IMR-90 (cell line): ENCODE measurements at regions not wholly inside any gene's neighbourhood (a gene's known extent, or its start where the extent isn't known, plus 50 kb on each side); places are given as distances from the start of the nearest gene placed in this dataset.

ENCODE experiments used
- ATAC-seq: fragments of 200-7000 bp; cut with Tn5 transposase; 2 replicates; pipeline ENCODE4 v1.9.1; 2020; ENCODE audit warnings: low read depth, mild to moderate bottlenecking, moderate library complexity
- BruUV-seq: library from RNA; stranded (reverse); fragments of 400-500 nt; replicated peaks from 2 replicates; lab custom pipeline; 2021; lab: Mats Ljungman, UMichigan
- CTCF ChIA-PET: fragments of 300-600 bp; formaldehyde crosslinking; extraction: SDS; loops from one replicate; lab custom pipeline; 2021; ENCODE audit warnings: antibody characterized with exemption; lab: Yijun Ruan, JAX
- POLR2A ChIA-PET: fragments of 300-600 bp; sonication (Branson Sonifier 250); formaldehyde crosslinking; loops from one replicate; lab custom pipeline; 2022; ENCODE audit warnings: antibody characterized with exemption; ENCODE audit not compliant: unreplicated experiment; lab: Charles Lee
- DNase-seq: peaks from one replicate; pipeline ENCODE4 v3.0.0; 2013
- H2AFZ ChIP-seq: replicated peaks from 2 replicates; pipeline ENCODE3; 2013; ENCODE audit warnings: low read length, mild to moderate bottlenecking; ENCODE audit not compliant: poor library complexity
- H2AK5ac ChIP-seq: 2 replicates; pipeline ENCODE4 v1.6.1; 2013; ENCODE audit warnings: low read depth, low read length, inconsistent platforms
- H2AK9ac ChIP-seq: replicated peaks from 2 replicates; pipeline ENCODE3; 2013; ENCODE audit warnings: mild to moderate bottlenecking, low read depth, low read length, moderate library complexity; ENCODE audit not compliant: poor library complexity
- H2BK120ac ChIP-seq: 2 replicates; pipeline ENCODE4 v1.6.1; 2013; ENCODE audit warnings: low read depth, low read length, inconsistent platforms
- H2BK15ac ChIP-seq: 3 replicates; pipeline ENCODE4 v1.6.1; 2013; ENCODE audit warnings: low read depth, low read length, inconsistent platforms
- H2BK20ac ChIP-seq: 2 replicates; pipeline ENCODE4 v1.6.1; 2013; ENCODE audit warnings: low read depth, mild to moderate bottlenecking, inconsistent platforms, low read length, moderate library complexity
- H2BK5ac ChIP-seq: 2 replicates; pipeline ENCODE4 v1.6.1; 2013; ENCODE audit warnings: mild to moderate bottlenecking, low read depth, low read length, inconsistent platforms; ENCODE audit not compliant: poor library complexity, severe bottlenecking
- H3K14ac ChIP-seq: replicated peaks from 2 replicates; pipeline ENCODE4 v1.6.1; 2013; ENCODE audit warnings: low read depth, low read length, inconsistent platforms
- H3K18ac ChIP-seq: 2 replicates; pipeline ENCODE4 v1.6.1; 2013; ENCODE audit warnings: low read depth, low read length, control low read depth
- H3K23ac ChIP-seq: 2 replicates; pipeline ENCODE4 v1.6.1; 2013; ENCODE audit warnings: low read depth, low read length, inconsistent platforms
- H3K27ac ChIP-seq: 2 replicates; pipeline ENCODE4 v1.5.1; 2013; ENCODE audit warnings: mild to moderate bottlenecking, control low read depth, low read length; ENCODE audit not compliant: insufficient read depth
- H3K27me3 ChIP-seq: 2 replicates; pipeline ENCODE4 v1.6.1; 2013; ENCODE audit warnings: low read length; ENCODE audit not compliant: control insufficient read depth, insufficient read depth
- H3K36me3 ChIP-seq: 2 replicates; pipeline ENCODE4 v1.6.1; 2013; ENCODE audit warnings: low read length, mixed read lengths; ENCODE audit not compliant: control insufficient read depth, insufficient read depth
- H3K4ac ChIP-seq: 2 replicates; pipeline ENCODE4 v1.6.1; 2013; ENCODE audit warnings: low read depth, low read length, inconsistent platforms
- H3K4me1 ChIP-seq: 2 replicates; pipeline ENCODE4 v1.6.1; 2013; ENCODE audit warnings: low read length, mixed read lengths; ENCODE audit not compliant: control insufficient read depth, insufficient read depth
- H3K4me2 ChIP-seq: 2 replicates; pipeline ENCODE4 v1.6.1; 2013; ENCODE audit warnings: low read depth, mild to moderate bottlenecking, control low read depth, low read length, moderate library complexity
- H3K4me3 ChIP-seq: 2 replicates; pipeline ENCODE4 v1.5.1; 2013; ENCODE audit warnings: low read depth, mild to moderate bottlenecking, control low read depth, low read length, moderate library complexity; ENCODE audit not compliant: insufficient read depth
- H3K56ac ChIP-seq: 2 replicates; pipeline ENCODE4 v1.6.1; 2013; ENCODE audit warnings: low read length, inconsistent platforms; ENCODE audit not compliant: insufficient read depth; ENCODE audit errors: extremely low read depth
- H3K79me1 ChIP-seq, 2 experiments: 2 replicates each; pipeline ENCODE4 v1.6.1; 2013; ENCODE audit warnings: low read length in 2 of 2, inconsistent platforms in 1 of 2, low read depth in 1 of 2
- H3K9ac ChIP-seq: 2 replicates; pipeline ENCODE4 v1.6.1; 2013; ENCODE audit warnings: low read depth, low read length, control low read depth
- H3K9me1 ChIP-seq: 2 replicates; pipeline ENCODE4 v1.6.1; 2013; ENCODE audit warnings: low read length, inconsistent platforms; ENCODE audit not compliant: insufficient read depth
- H3K9me3 ChIP-seq: 2 replicates; pipeline ENCODE4 v1.6.1; 2013; ENCODE audit warnings: low read length; ENCODE audit not compliant: control insufficient read depth, insufficient read depth
- H4K20me1 ChIP-seq: 2 replicates; pipeline ENCODE4 v1.6.1; 2013; ENCODE audit warnings: low read length, inconsistent platforms; ENCODE audit not compliant: insufficient read depth
- H4K5ac ChIP-seq: 2 replicates; pipeline ENCODE4 v1.6.1; 2013; ENCODE audit warnings: mild to moderate bottlenecking, low read depth, low read length, control low read depth
- H4K8ac ChIP-seq, 2 experiments: 2 replicates each; pipeline ENCODE4 v1.6.1; 2013; ENCODE audit warnings: low read depth in 2 of 2, low read length in 2 of 2, control low read depth in 1 of 2, inconsistent platforms in 1 of 2
- H4K91ac ChIP-seq: 2 replicates; pipeline ENCODE4 v1.6.1; 2013; ENCODE audit warnings: low read depth, low read length, inconsistent platforms; ENCODE audit not compliant: insufficient read depth
- CEBPB ChIP-seq: IDR thresholded peaks from 2 replicates; pipeline ENCODE4 v1.6.1; 2012; ENCODE audit warnings: low read depth, low read length, improper control_type of control experiment
- CHD1 ChIP-seq: IDR thresholded peaks from 2 replicates; pipeline ENCODE4 v1.6.1; 2012; ENCODE audit warnings: low read depth, low read length, improper control_type of control experiment
- MAFK ChIP-seq: IDR thresholded peaks from 2 replicates; pipeline ENCODE4 v1.6.1; 2012; ENCODE audit warnings: low read depth, low read length, improper control_type of control experiment
- MXI1 ChIP-seq: IDR thresholded peaks from 2 replicates; pipeline ENCODE4 v1.6.1; 2012; ENCODE audit warnings: low read depth, mild to moderate bottlenecking, low read length, moderate library complexity, borderline replicate concordance
- NFE2L2 ChIP-seq: fragments of 150-350 bp; IDR thresholded peaks from 2 replicates; pipeline ENCODE4 v1.6.1; 2016; ENCODE audit warnings: low read depth, mild to moderate bottlenecking, low read length
- POLR2A ChIP-seq: IDR thresholded peaks from 2 replicates; pipeline ENCODE4 v1.6.1; 2012; ENCODE audit warnings: mild to moderate bottlenecking, low read depth, low read length
- RAD21 ChIP-seq: IDR thresholded peaks from 2 replicates; pipeline ENCODE4 v1.6.1; 2012; ENCODE audit warnings: low read length, improper control_type of control experiment
- RFX5 ChIP-seq: IDR thresholded peaks from 2 replicates; pipeline ENCODE4 v1.8.0; 2012; ENCODE audit warnings: low read depth, mild to moderate bottlenecking, low read length, moderate library complexity
- WGBS, 2 experiments: methylation state at CpG; one replicate each; pipeline versions ENCODE4 v1.1.5 to v1.1.7; 2013; ENCODE audit warnings: missing lambda C conversion rate in 2 of 2; ENCODE audit not compliant: insufficient read length in 1 of 2; ENCODE audit errors: extremely low coverage in 2 of 2; 5-methylcytosine and 5-hydroxymethylcytosine counted together
- dilution Hi-C: fragments of 300-500 bp; cut with HindIII; formaldehyde crosslinking; loops from one replicate; pipeline ENCODE4 v1.14.3; 2018; ENCODE audit warnings: low sequenced_read_pairs; ENCODE audit not compliant: unreplicated experiment
- in situ Hi-C: fragments of 300-500 bp; cut with MboI; formaldehyde crosslinking; loops from 3 replicates; pipeline ENCODE4 v1.14.3; 2019; ENCODE audit warnings: low sequenced_read_pairs, inconsistent platforms, mixed read lengths
- intact Hi-C: fragments of 100-400 bp; cut with micrococcal nuclease; formaldehyde crosslinking; loops from 2 replicates; pipeline ENCODE4 v1.10.0; 2022
- TF ChIP-seq, protein P1 (sequence below): fragments of 150-350 bp; IDR thresholded peaks from 2 replicates; pipeline ENCODE4 v1.6.1; 2016; ENCODE audit warnings: low read depth, mild to moderate bottlenecking, low read length, moderate library complexity, borderline replicate concordance
- TF ChIP-seq, protein P2 (sequence below): conservative IDR thresholded peaks from 2 replicates; pipeline ENCODE4 v1.5.1; 2012; ENCODE audit warnings: mild to moderate bottlenecking, low read depth, low read length, improper control_type of control experiment

DNA sequence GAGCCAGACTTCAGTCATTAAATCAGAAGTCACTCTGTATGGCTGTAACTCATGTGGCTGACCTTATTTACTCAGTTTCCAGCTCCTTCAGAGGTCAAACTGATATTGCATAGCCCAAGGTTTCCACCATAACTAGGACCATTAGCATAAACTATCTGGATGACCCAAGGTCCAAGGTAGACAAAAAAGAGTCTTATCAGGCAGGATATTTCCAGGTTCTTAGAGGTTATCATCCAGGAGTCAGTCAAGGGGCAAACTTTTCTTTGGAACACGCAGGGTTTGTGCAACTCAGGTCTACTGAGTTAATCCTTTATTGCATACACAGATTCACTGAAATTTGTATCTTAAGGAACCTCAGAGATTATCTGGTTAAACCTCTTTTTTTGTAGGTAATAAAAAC is 66.5 kb downstream of the AVPR1A start:
- Histone ChIP-seq H2BK20ac (no peak overlapping the region), H3K27me3 (peaks cover 2% of the 10 kb centered on the region), H3K9me3 (no peaks in the 10 kb centered on the region), H4K5ac (no peak overlapping the region), H4K8ac (no peak overlapping the region), H2AK9ac (no peak overlapping the region), H2BK120ac (no peak overlapping the region), H3K14ac (no peak overlapping the region), H3K27ac (no peak overlapping the region), H2BK5ac (no peak overlapping the region), H2AK5ac (no peak overlapping the region), H3K23ac (no peak overlapping the region), H3K9ac (no peak overlapping the region), H3K79me1 (no peaks in the 10 kb centered on the region), H4K91ac (no peak overlapping the region), H3K4me1 (no peaks in the 10 kb centered on the region), H3K56ac (no peak overlapping the region), H3K9me1 (no peaks in the 10 kb centered on the region; the same call in 1 of the 2 replicates), H3K4me3 (no peak overlapping the region), H4K20me1 (no peaks in the 10 kb centered on the region), H3K18ac (no peak overlapping the region), H3K4me2 (no peak overlapping the region), H2AFZ (no peak overlapping the region), H3K36me3 (no peaks in the 10 kb centered on the region), H3K4ac (no peak overlapping the region), H2BK15ac (no peak overlapping the region)
- POLR2A ChIA-PET, result no interaction called here
- in situ Hi-C loops (no loop called here), dilution Hi-C loops (no loop called here), intact Hi-C loops (no loop called here)
- DNase-seq (no peak), ATAC-seq (no peak)
- no CpG with 5 or more reads among the region's 1 CpG for WGBS, 2 experiments
- no TSS peak for BruUV-seq
- CTCF ChIA-PET, result no interaction called here
- TF ChIP-seq CEBPB (no peak), MAFK (no peak), POLR2A (no peak), RAD21 (no peak), RFX5 (no peak), CHD1 (no peak), MXI1 (no peak), NFE2L2 (no peak)
- TF ChIP-seq, protein P1, sequence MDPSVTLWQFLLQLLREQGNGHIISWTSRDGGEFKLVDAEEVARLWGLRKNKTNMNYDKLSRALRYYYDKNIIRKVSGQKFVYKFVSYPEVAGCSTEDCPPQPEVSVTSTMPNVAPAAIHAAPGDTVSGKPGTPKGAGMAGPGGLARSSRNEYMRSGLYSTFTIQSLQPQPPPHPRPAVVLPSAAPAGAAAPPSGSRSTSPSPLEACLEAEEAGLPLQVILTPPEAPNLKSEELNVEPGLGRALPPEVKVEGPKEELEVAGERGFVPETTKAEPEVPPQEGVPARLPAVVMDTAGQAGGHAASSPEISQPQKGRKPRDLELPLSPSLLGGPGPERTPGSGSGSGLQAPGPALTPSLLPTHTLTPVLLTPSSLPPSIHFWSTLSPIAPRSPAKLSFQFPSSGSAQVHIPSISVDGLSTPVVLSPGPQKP, result no peak
- TF ChIP-seq, protein P2, sequence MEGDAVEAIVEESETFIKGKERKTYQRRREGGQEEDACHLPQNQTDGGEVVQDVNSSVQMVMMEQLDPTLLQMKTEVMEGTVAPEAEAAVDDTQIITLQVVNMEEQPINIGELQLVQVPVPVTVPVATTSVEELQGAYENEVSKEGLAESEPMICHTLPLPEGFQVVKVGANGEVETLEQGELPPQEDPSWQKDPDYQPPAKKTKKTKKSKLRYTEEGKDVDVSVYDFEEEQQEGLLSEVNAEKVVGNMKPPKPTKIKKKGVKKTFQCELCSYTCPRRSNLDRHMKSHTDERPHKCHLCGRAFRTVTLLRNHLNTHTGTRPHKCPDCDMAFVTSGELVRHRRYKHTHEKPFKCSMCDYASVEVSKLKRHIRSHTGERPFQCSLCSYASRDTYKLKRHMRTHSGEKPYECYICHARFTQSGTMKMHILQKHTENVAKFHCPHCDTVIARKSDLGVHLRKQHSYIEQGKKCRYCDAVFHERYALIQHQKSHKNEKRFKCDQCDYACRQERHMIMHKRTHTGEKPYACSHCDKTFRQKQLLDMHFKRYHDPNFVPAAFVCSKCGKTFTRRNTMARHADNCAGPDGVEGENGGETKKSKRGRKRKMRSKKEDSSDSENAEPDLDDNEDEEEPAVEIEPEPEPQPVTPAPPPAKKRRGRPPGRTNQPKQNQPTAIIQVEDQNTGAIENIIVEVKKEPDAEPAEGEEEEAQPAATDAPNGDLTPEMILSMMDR, result no peak
